H9 (cell line): ENCODE measurements at regions not wholly inside any gene's neighbourhood (a gene's known extent, or its start where the extent isn't known, plus 50 kb on each side); places are given as distances from the start of the nearest gene placed in this dataset.

Source experiments
- DNase-seq: peaks from one replicate; pipeline ENCODE4 v3.0.0-alpha.2; 2017
- H2AFZ ChIP-seq: one replicate; pipeline ENCODE4 v1.6.1; 2013; ENCODE audit warnings: mild to moderate bottlenecking, low read length, control low read depth, moderate library complexity
- H2AK5ac ChIP-seq: 2 replicates; pipeline ENCODE4 v1.6.1; 2013; ENCODE audit warnings: low read length, control low read depth, mixed read lengths; ENCODE audit not compliant: insufficient read length
- H2BK120ac ChIP-seq: one replicate; pipeline ENCODE4 v1.6.1; 2013; ENCODE audit warnings: low read depth, mild to moderate bottlenecking, low read length, control low read depth, inconsistent platforms; ENCODE audit not compliant: poor library complexity, severe bottlenecking
- H2BK12ac ChIP-seq: 2 replicates; pipeline ENCODE4 v1.6.1; 2013; ENCODE audit warnings: low read length, control low read depth, mixed read lengths, low read depth; ENCODE audit not compliant: insufficient read length
- H2BK15ac ChIP-seq: 2 replicates; pipeline ENCODE4 v1.6.1; 2013; ENCODE audit warnings: low read depth, low read length, control low read depth
- H2BK20ac ChIP-seq: one replicate; pipeline ENCODE4 v1.6.1; 2013; ENCODE audit warnings: low read depth, mild to moderate bottlenecking, low read length, control low read depth, inconsistent platforms; ENCODE audit not compliant: poor library complexity, severe bottlenecking
- H2BK5ac ChIP-seq: 2 replicates; pipeline ENCODE4 v1.6.1; 2013; ENCODE audit warnings: low read length, control low read depth, mixed read lengths; ENCODE audit not compliant: insufficient read length
- H3K14ac ChIP-seq: 2 replicates; pipeline ENCODE4 v1.6.1; 2013; ENCODE audit warnings: low read length, control low read depth; ENCODE audit not compliant: insufficient read depth
- H3K18ac ChIP-seq: 2 replicates; pipeline ENCODE4 v1.6.1; 2013; ENCODE audit warnings: low read depth, mild to moderate bottlenecking, mixed read lengths, low read length, control low read depth; ENCODE audit not compliant: insufficient read length
- H3K23ac ChIP-seq: 2 replicates; pipeline ENCODE4 v1.6.1; 2013; ENCODE audit warnings: low read length, control low read depth, mixed read lengths, low read depth; ENCODE audit not compliant: insufficient read length
- H3K23me2 ChIP-seq: 2 replicates; pipeline ENCODE4 v1.6.1; 2013; ENCODE audit warnings: low read depth, mild to moderate bottlenecking, mixed read lengths, low read length, control low read depth; ENCODE audit not compliant: insufficient read length, poor library complexity, severe bottlenecking
- H3K27ac ChIP-seq: 2 replicates; pipeline ENCODE4 v1.5.1; 2013; ENCODE audit warnings: low read length, control low read depth, mixed read lengths, low read depth; ENCODE audit not compliant: insufficient read length
- H3K27me3 ChIP-seq: 2 replicates; pipeline ENCODE4 v1.6.1; 2013; ENCODE audit warnings: low read length, control low read depth, inconsistent platforms; ENCODE audit not compliant: insufficient read depth
- H3K4ac ChIP-seq: 2 replicates; pipeline ENCODE4 v1.6.1; 2013; ENCODE audit warnings: low read depth, mild to moderate bottlenecking, control low read depth, inconsistent platforms, low read length, moderate library complexity
- H3K4me1 ChIP-seq: 2 replicates; pipeline ENCODE4 v1.6.1; 2013; ENCODE audit warnings: low read length, control low read depth, inconsistent platforms; ENCODE audit not compliant: insufficient read depth
- H3K4me2 ChIP-seq: 2 replicates; pipeline ENCODE4 v1.6.1; 2013; ENCODE audit warnings: low read length, control low read depth, mixed read lengths; ENCODE audit not compliant: insufficient read length, insufficient read depth
- H3K56ac ChIP-seq: 2 replicates; pipeline ENCODE4 v1.6.1; 2013; ENCODE audit warnings: low read depth, mild to moderate bottlenecking, mixed read lengths, low read length, control low read depth; ENCODE audit not compliant: insufficient read length
- H3K79me1 ChIP-seq: 2 replicates; pipeline ENCODE4 v1.6.1; 2013; ENCODE audit warnings: low read depth, mild to moderate bottlenecking, moderate library complexity, low read length, control low read depth, inconsistent platforms; ENCODE audit not compliant: insufficient read depth, poor library complexity, severe bottlenecking
- H3K79me2 ChIP-seq: 2 replicates; pipeline ENCODE4 v1.6.1; 2013; ENCODE audit warnings: low read length, control low read depth, inconsistent platforms; ENCODE audit not compliant: insufficient read depth
- H3K9ac ChIP-seq: 2 replicates; pipeline ENCODE4 v1.6.1; 2013; ENCODE audit warnings: low read length, control low read depth, mixed read lengths; ENCODE audit not compliant: insufficient read length; ENCODE audit errors: extremely low read depth
- H3K9me3 ChIP-seq: one replicate; pipeline ENCODE4 v1.6.1; 2013; ENCODE audit warnings: low read depth, low read length, inconsistent platforms; ENCODE audit not compliant: control insufficient read depth
- H3T11ph ChIP-seq: one replicate; pipeline ENCODE4 v1.6.1; 2013; ENCODE audit warnings: mild to moderate bottlenecking, low read length, control low read depth, inconsistent platforms
- H4K20me1 ChIP-seq: one replicate; pipeline ENCODE4 v1.6.1; 2013; ENCODE audit not compliant: control insufficient read depth, insufficient read length, insufficient read depth
- H4K5ac ChIP-seq: 2 replicates; pipeline ENCODE4 v1.6.1; 2013; ENCODE audit warnings: low read depth, mild to moderate bottlenecking, mixed read lengths, low read length, control low read depth; ENCODE audit not compliant: insufficient read length
- H4K8ac ChIP-seq: replicated peaks from 2 replicates; pipeline ENCODE4 v1.6.1; 2013; ENCODE audit warnings: low read length, control low read depth, mixed read lengths, low read depth; ENCODE audit not compliant: insufficient read length
- H4K91ac ChIP-seq: 2 replicates; pipeline ENCODE4 v1.6.1; 2013; ENCODE audit warnings: low read depth, mild to moderate bottlenecking, moderate library complexity, mixed read lengths, low read length, control low read depth; ENCODE audit not compliant: insufficient read length
- H3K27ac Mint-ChIP-seq, 3 experiments: 2 replicates in 2 of 3; 3 replicates in 1 of 3; pipeline ENCODE4 v1.8.0; 2020 to 2021; ENCODE audit warnings: mixed read lengths in 3 of 3, mild to moderate bottlenecking in 1 of 3, moderate library complexity in 1 of 3
- H3K27me3 Mint-ChIP-seq: 2 replicates; pipeline ENCODE4 v1.8.0; 2021; ENCODE audit warnings: low read depth, mild to moderate bottlenecking, moderate library complexity, mixed read lengths
- H3K36me3 Mint-ChIP-seq, 3 experiments: 2 replicates in 2 of 3; 3 replicates in 1 of 3; pipeline ENCODE4 v1.8.0; 2020 to 2021; ENCODE audit warnings: low read depth in 3 of 3, mixed read lengths in 3 of 3; ENCODE audit not compliant: insufficient read depth in 1 of 3
- H3K4me1 Mint-ChIP-seq, 2 experiments: 2 replicates each; pipeline ENCODE4 v1.8.0; 2020; ENCODE audit warnings: mixed read lengths in 2 of 2
- H3K4me3 Mint-ChIP-seq, 2 experiments: 2 replicates in 1 of 2; 3 replicates in 1 of 2; pipeline ENCODE4 v1.8.0; 2020 to 2021; ENCODE audit warnings: mild to moderate bottlenecking in 2 of 2, mixed read lengths in 2 of 2, moderate library complexity in 1 of 2
- H3K9me3 Mint-ChIP-seq, 2 experiments: 2 replicates in 1 of 2; 3 replicates in 1 of 2; pipeline ENCODE4 v1.8.0; 2020; ENCODE audit warnings: mild to moderate bottlenecking in 2 of 2, mixed read lengths in 2 of 2, moderate library complexity in 1 of 2
- CTCF ChIP-seq: fragments of 200-600 bp; sonication (generic); conservative IDR thresholded peaks from 3 replicates; pipeline ENCODE4 v1.8.0; 2021; ENCODE audit warnings: antibody characterized with exemption, mild to moderate bottlenecking

GRCh38 chr21:24308183-24308582 lies 1299.1 kb downstream of the MRPL39 start:
- Histone ChIP-seq H2BK12ac (no peak overlapping the region), H3K18ac (no peak overlapping the region), H2AFZ (no peak overlapping the region), H3K23ac (no peak overlapping the region), H2AK5ac (no peak overlapping the region), H2BK120ac (no peak overlapping the region), H3K27ac (no peak overlapping the region), H3K56ac (no peak overlapping the region), H2BK15ac (no peak overlapping the region), H4K91ac (no peak overlapping the region), H3T11ph (no peak overlapping the region), H3K79me1 (no peaks in the 10 kb centered on the region), H3K27me3 (no peaks in the 10 kb centered on the region), H3K9ac (no peak overlapping the region), H3K9me3 (no peaks in the 10 kb centered on the region), H3K4me1 (no peaks in the 10 kb centered on the region), H2BK5ac (no peak overlapping the region), H4K5ac (no peak overlapping the region), H3K79me2 (no peaks in the 10 kb centered on the region), H3K4me2 (no peak overlapping the region), H3K23me2 (no peaks in the 10 kb centered on the region), H2BK20ac (no peak overlapping the region), H4K20me1 (no peaks in the 10 kb centered on the region), H4K8ac (no peak overlapping the region), H3K14ac (no peak overlapping the region), H3K4ac (no peak overlapping the region)
- Mint-ChIP-seq H3K27me3 (peaks cover 4% of the 10 kb centered on the region), H3K36me3 (peaks cover 0 to 13% (median 3%) of the 10 kb centered on the region in 3 experiments; a peak in 3 of 7 replicates), H3K9me3 (peaks cover 35 to 53% of the 10 kb centered on the region in 2 experiments), H3K27ac (no peak overlapping the region), H3K4me1 (no peaks in the 10 kb centered on the region), H3K4me3 (no peak overlapping the region)
- DNase-seq: no peak
- no peak for TF ChIP-seq CTCF
